Stimulated activated CD4-positive, alpha-beta T cell treated with anti-CD3 and anti-CD28 coated beads, Interleukin-2, amount 100 ng/mL, for 24 hours (primary cell): ENCODE measurements at regions not wholly inside any gene's neighbourhood (a gene's known extent, or its start where the extent isn't known, plus 50 kb on each side); places are given as distances from the start of the nearest gene placed in this dataset.

Experiments
- DNase-seq, 2 donors: peaks; one replicate each; pipeline ENCODE4 v3.0.0-alpha.2; 2020

- DNase-seq, result no peak
Measured at GRCh38 chr18:26741048-26741447, 124.5 kb downstream of the AQP4 start.

- DNase-seq, result no peak
Measured at GRCh38 chr18:26740396-26740795, 125.1 kb downstream of the AQP4 start.

- no peak for DNase-seq
Measured at GRCh38 chr18:26738706-26739105, 126.8 kb downstream of the AQP4 start.

GRCh38 chr18:26736301-26736700 is 129.2 kb downstream of the AQP4 start:
- no peak for DNase-seq

GRCh38 chr18:26734760-26735159 is 130.7 kb downstream of the AQP4 start:
- DNase-seq, result no peak

- no peak for DNase-seq
Measured at GRCh38 chr18:26729449-26729848, 136.1 kb downstream of the AQP4 start.

GRCh38 chr18:26729008-26729407 is 136.5 kb downstream of the AQP4 start:
- DNase-seq, result no peak

- DNase-seq, result no peak
Measured at GRCh38 chr18:26723981-26724380, 141.5 kb downstream of the AQP4 start.

GRCh38 chr18:26722565-26722931 is 143.0 kb downstream of the AQP4 start:
- no peak for DNase-seq

- DNase-seq, result no peak
Measured at GRCh38 chr18:26721854-26722564, 143.5 kb downstream of the AQP4 start.

- no peak for DNase-seq
Measured at GRCh38 chr18:26719896-26720295, 145.6 kb downstream of the AQP4 start.

GRCh38 chr18:26717123-26717719 is 148.3 kb downstream of the AQP4 start:
- no peak for DNase-seq

GRCh38 chr18:26714739-26715138 is 150.8 kb downstream of the AQP4 start:
- DNase-seq, result no peak

- DNase-seq, result no peak
Measured at GRCh38 chr18:26711756-26712155, 153.8 kb downstream of the AQP4 start.

- DNase-seq, result no peak
Measured at GRCh38 chr18:26710470-26711096, 154.9 kb downstream of the AQP4 start.

GRCh38 chr18:26709897-26710296 is 155.6 kb downstream of the AQP4 start:
- DNase-seq, result no peak

GRCh38 chr18:26708806-26709716 is 156.4 kb downstream of the AQP4 start:
- DNase-seq, result no peak

GRCh38 chr18:26706911-26707351 is 158.6 kb downstream of the AQP4 start:
- no peak for DNase-seq

- DNase-seq, result no peak
Measured at GRCh38 chr18:26705757-26706156, 157.4 kb upstream of the KCTD1 start.

- no peak for DNase-seq
Measured at GRCh38 chr18:26703170-26703930, 155.0 kb upstream of the KCTD1 start.

- DNase-seq, result no peak
Measured at GRCh38 chr18:26702086-26702485, 153.7 kb upstream of the KCTD1 start.

- DNase-seq, result no peak
Measured at GRCh38 chr18:26700728-26701127, 152.4 kb upstream of the KCTD1 start.

GRCh38 chr18:26700201-26700600 is 151.8 kb upstream of the KCTD1 start:
- DNase-seq, result no peak
